ENCODE measurements at regions not wholly inside any gene's neighbourhood (a gene's known extent, or its start where the extent isn't known, plus 50 kb on each side); places are given as distances from the start of the nearest gene placed in this dataset.

GRCh38 chr5:42035526-42035925 lies 110.4 kb downstream of the FBXO4 start:
- no peak for TF ChIP-seq TCF7L2 (IDR thresholded peaks at IDR 0.05; ENCODE audit: borderline replicate concordance, low read depth, low read length)
- TF ChIP-seq, protein P1, sequence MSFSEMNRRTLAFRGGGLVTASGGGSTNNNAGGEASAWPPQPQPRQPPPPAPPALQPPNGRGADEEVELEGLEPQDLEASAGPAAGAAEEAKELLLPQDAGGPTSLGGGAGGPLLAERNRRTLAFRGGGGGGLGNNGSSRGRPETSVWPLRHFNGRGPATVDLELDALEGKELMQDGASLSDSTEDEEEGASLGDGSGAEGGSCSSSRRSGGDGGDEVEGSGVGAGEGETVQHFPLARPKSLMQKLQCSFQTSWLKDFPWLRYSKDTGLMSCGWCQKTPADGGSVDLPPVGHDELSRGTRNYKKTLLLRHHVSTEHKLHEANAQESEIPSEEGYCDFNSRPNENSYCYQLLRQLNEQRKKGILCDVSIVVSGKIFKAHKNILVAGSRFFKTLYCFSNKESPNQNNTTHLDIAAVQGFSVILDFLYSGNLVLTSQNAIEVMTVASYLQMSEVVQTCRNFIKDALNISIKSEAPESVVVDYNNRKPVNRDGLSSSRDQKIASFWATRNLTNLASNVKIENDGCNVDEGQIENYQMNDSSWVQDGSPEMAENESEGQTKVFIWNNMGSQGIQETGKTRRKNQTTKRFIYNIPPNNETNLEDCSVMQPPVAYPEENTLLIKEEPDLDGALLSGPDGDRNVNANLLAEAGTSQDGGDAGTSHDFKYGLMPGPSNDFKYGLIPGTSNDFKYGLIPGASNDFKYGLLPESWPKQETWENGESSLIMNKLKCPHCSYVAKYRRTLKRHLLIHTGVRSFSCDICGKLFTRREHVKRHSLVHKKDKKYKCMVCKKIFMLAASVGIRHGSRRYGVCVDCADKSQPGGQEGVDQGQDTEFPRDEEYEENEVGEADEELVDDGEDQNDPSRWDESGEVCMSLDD (tag by site-specific recombination; IDR thresholded peaks at IDR 0.05) = no peak
- TF ChIP-seq, protein P2, sequence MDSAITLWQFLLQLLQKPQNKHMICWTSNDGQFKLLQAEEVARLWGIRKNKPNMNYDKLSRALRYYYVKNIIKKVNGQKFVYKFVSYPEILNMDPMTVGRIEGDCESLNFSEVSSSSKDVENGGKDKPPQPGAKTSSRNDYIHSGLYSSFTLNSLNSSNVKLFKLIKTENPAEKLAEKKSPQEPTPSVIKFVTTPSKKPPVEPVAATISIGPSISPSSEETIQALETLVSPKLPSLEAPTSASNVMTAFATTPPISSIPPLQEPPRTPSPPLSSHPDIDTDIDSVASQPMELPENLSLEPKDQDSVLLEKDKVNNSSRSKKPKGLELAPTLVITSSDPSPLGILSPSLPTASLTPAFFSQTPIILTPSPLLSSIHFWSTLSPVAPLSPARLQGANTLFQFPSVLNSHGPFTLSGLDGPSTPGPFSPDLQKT (IDR thresholded peaks at IDR 0.05; ENCODE audit: borderline replicate concordance, low read depth, low read length) = no peak
- no peak for TF ChIP-seq SETDB1 (IDR thresholded peaks at IDR 0.05; ENCODE audit: insufficient read length, low read length)
- no peak for TF ChIP-seq AEBP2 (tag by site-specific recombination; IDR thresholded peaks at IDR 0.05; ENCODE audit: borderline replicate concordance)
- TF ChIP-seq ZBTB7A (tag by site-specific recombination; IDR thresholded peaks at IDR 0.05; ENCODE audit: low read depth) = no peak
- no peak for TF ChIP-seq ZNF521 (tag by site-specific recombination; IDR thresholded peaks at IDR 0.05)
- no peak for TF ChIP-seq ZBTB8A (tag by site-specific recombination; IDR thresholded peaks at IDR 0.05)
- TF ChIP-seq KLF8 (tag by site-specific recombination; IDR thresholded peaks at IDR 0.05) = no peak
- no peak for TF ChIP-seq ZNF768 (tag by site-specific recombination; IDR thresholded peaks at IDR 0.05)
- no peak for TF ChIP-seq ZNF174 (tag by site-specific recombination; IDR thresholded peaks at IDR 0.05)
- no peak for TF ChIP-seq GFI1B (tag by site-specific recombination; IDR thresholded peaks at IDR 0.05)
- no peak for TF ChIP-seq ZFHX2 (tag by site-specific recombination; conservative IDR thresholded peaks at IDR 0.05)
- TF ChIP-seq ZNF311 (tag by site-specific recombination; IDR thresholded peaks at IDR 0.05; ENCODE audit: borderline replicate concordance) = no peak
- no peak for TF ChIP-seq SP3 (tag by site-specific recombination; IDR thresholded peaks at IDR 0.05)
- TF ChIP-seq ZBTB11 (tag by site-specific recombination; conservative IDR thresholded peaks at IDR 0.05; ENCODE audit: low read depth) = no peak
- TF ChIP-seq ZBTB6 (tag by site-specific recombination; IDR thresholded peaks at IDR 0.05) = no peak
- Histone ChIP-seq H3K27ac (ENCODE audit: extremely low read depth, low read depth, low read length) (no peak overlapping the region), H3K4me1 (ENCODE audit: control insufficient read depth, insufficient read depth, low read length) (no peaks in the 10 kb centered on the region), H3K9me3 (ENCODE audit: control insufficient read depth, insufficient read depth, low read depth, low read length) (no peaks in the 10 kb centered on the region), H3K4me3 (ENCODE audit: low read depth, low read length) (no peak overlapping the region), H3K36me3 (ENCODE audit: control insufficient read depth in 2 of 2, insufficient read depth in 1 of 2, low read length in 2 of 2) (no peaks in the 10 kb centered on the region)
- ChIA-PET POLR2A (no interaction called here), CTCF (interaction anchor here (0.6 kb wide), 1 partner anchor 741 kb away, joined by 3 read pairs; no protein-coding TSS in a partner anchor)

Data from HEK293 (cell line).